ENCODE measurements at regions not wholly inside any gene's neighbourhood (a gene's known extent, or its start where the extent isn't known, plus 50 kb on each side); places are given as distances from the start of the nearest gene placed in this dataset.
A peak's percentile ranks its signal among the peaks of the same experiment; 100 is the strongest.

GRCh38 chr10:30256084-30256483, 93.0 kb downstream of the MTPAP start:
- DNase-seq (ENCODE audit: low spot score) = no peak

GRCh38 chr10:30254926-30255325, 94.2 kb downstream of the MTPAP start:
- DNase-seq (ENCODE audit: low spot score) = no peak

GRCh38 chr10:30248728-30249127, 100.3 kb downstream of the MTPAP start:
- DNase-seq (ENCODE audit: low spot score) = no peak

- DNase-seq (ENCODE audit: low spot score) = no peak
Measured at GRCh38 chr10:30247704-30248103, 101.4 kb downstream of the MTPAP start.

- DNase-seq (ENCODE audit: low spot score) = no peak
Measured at GRCh38 chr10:30241422-30242110, 107.5 kb downstream of the MTPAP start.

- DNase-seq (ENCODE audit: low spot score) = no peak
Measured at GRCh38 chr10:30238836-30239235, 110.2 kb downstream of the MTPAP start.

GRCh38 chr10:30233186-30233959, 115.7 kb downstream of the MTPAP start:
- DNase-seq (ENCODE audit: low spot score) = no peak

- no peak for DNase-seq (ENCODE audit: low spot score)
Measured at GRCh38 chr10:30231709-30232108, 117.4 kb downstream of the MTPAP start.

- no peak for DNase-seq (ENCODE audit: low spot score)
Measured at GRCh38 chr10:30231071-30231652, 117.9 kb downstream of the MTPAP start.

GRCh38 chr10:30229536-30229935, 119.5 kb downstream of the MTPAP start:
- DNase-seq (ENCODE audit: low spot score) = no peak

GRCh38 chr10:30228417-30229036, 120.6 kb downstream of the MTPAP start:
- DNase-seq (ENCODE audit: low spot score) = peak; percentile 19

- no peak for DNase-seq (ENCODE audit: low spot score)
Measured at GRCh38 chr10:30227481-30227880, 121.6 kb downstream of the MTPAP start.

- no peak for DNase-seq (ENCODE audit: low spot score)
Measured at GRCh38 chr10:30219971-30220751, 128.9 kb downstream of the MTPAP start.

- DNase-seq (ENCODE audit: low spot score) = no peak
Measured at GRCh38 chr10:30216821-30217220, 132.3 kb downstream of the MTPAP start.

- DNase-seq (ENCODE audit: low spot score) = peak; percentile 45
Measured at GRCh38 chr10:30215623-30216022, 133.5 kb downstream of the MTPAP start.

GRCh38 chr10:30215141-30215540, 133.9 kb downstream of the MTPAP start:
- DNase-seq (ENCODE audit: low spot score) = peak; percentile 29

GRCh38 chr10:30210296-30210695, 138.8 kb downstream of the MTPAP start:
- no peak for DNase-seq (ENCODE audit: low spot score)

- no peak for DNase-seq (ENCODE audit: low spot score)
Measured at GRCh38 chr10:30208330-30208729, 140.7 kb downstream of the MTPAP start.

GRCh38 chr10:30207485-30208052, 141.5 kb downstream of the MTPAP start:
- no peak for DNase-seq (ENCODE audit: low spot score)

- no peak for DNase-seq (ENCODE audit: low spot score)
Measured at GRCh38 chr10:30200017-30200415, 140.6 kb upstream of the JCAD start.

- no peak for DNase-seq (ENCODE audit: low spot score)
Measured at GRCh38 chr10:30199376-30200016, 140.1 kb upstream of the JCAD start.

Measured in GM03348 (cell line).